Spleen (tissue), 11 donors: ENCODE measurements at regions not wholly inside any gene's neighbourhood (a gene's known extent, or its start where the extent isn't known, plus 50 kb on each side); places are given as distances from the start of the nearest gene placed in this dataset.

Experiments
- DNase-seq: peaks from one replicate; pipeline ENCODE4 v3.0.0-alpha.2; 2020
- H3K27ac ChIP-seq, 8 donors: fragments of 200-600 bp; sonication (generic) in 7 of 8; 1 replicate in 4 of 8; 2 replicates in 4 of 8; pipeline versions ENCODE4 v1.5.0 to v1.8.0; 2016 to 2021; ENCODE audit warnings: inconsistent platforms in 4 of 8, mild to moderate bottlenecking in 4 of 8, moderate library complexity in 1 of 8
- H3K27me3 ChIP-seq, 7 donors: fragments of 200-600 bp; sonication (generic) in 6 of 7; replicated peaks in 1 of 7; 1 replicate in 4 of 7; 2 replicates in 3 of 7; pipeline versions ENCODE4 v1.5.0 to v1.8.0; 2016 to 2021; ENCODE audit warnings: inconsistent platforms in 3 of 7, mild to moderate bottlenecking in 1 of 7
- H3K36me3 ChIP-seq, 6 donors: fragments of 200-600 bp; sonication (generic) in 5 of 6; 1 replicate in 4 of 6; 2 replicates in 2 of 6; pipeline versions ENCODE4 v1.5.0 to v1.8.0; 2016 to 2021; ENCODE audit warnings: inconsistent platforms in 2 of 6
- H3K4me1 ChIP-seq, 6 donors: fragments of 200-600 bp; sonication (generic) in 5 of 6; 1 replicate in 3 of 6; 2 replicates in 3 of 6; pipeline versions ENCODE4 v1.5.0 to v1.8.0; 2016 to 2021; ENCODE audit warnings: inconsistent platforms in 3 of 6
- H3K4me3 ChIP-seq, 8 donors: fragments of 200-600 bp; sonication (generic) in 7 of 8; 1 replicate in 4 of 8; 2 replicates in 4 of 8; pipeline versions ENCODE4 v1.5.0 to v1.8.0; 2016 to 2021; ENCODE audit warnings: inconsistent platforms in 4 of 8, mild to moderate bottlenecking in 4 of 8, moderate library complexity in 2 of 8
- H3K9me3 ChIP-seq, 8 donors: fragments of 200-600 bp; sonication (generic) in 7 of 8; 1 replicate in 4 of 8; 2 replicates in 4 of 8; pipeline versions ENCODE4 v1.5.0 to v1.8.0; 2016 to 2021; ENCODE audit warnings: inconsistent platforms in 4 of 8
- CTCF ChIP-seq, 11 experiments: fragments of 200-600 bp in 7 of 11; fragments of 450-650 bp in 4 of 11; sonication (generic) in 4 of 11; IDR thresholded peaks in 8 of 11; conservative IDR thresholded peaks in 3 of 11; 1 replicate in 7 of 11; 2 replicates in 4 of 11; pipeline versions ENCODE4 v1.4.0 to v1.8.0; 2016 to 2021; ENCODE audit warnings: antibody characterized with exemption in 11 of 11, inconsistent platforms in 4 of 11, mild to moderate bottlenecking in 1 of 11
- POLR2A ChIP-seq, 3 donors: fragments of 450-650 bp; IDR thresholded peaks; one replicate each; pipeline ENCODE4 v1.5.1; 2017; ENCODE audit warnings: antibody characterized with exemption in 3 of 3, mild to moderate bottlenecking in 1 of 3
- POLR2AphosphoS5 ChIP-seq, 3 donors: sonication (generic); formaldehyde crosslinking; IDR thresholded peaks; one replicate each; pipeline ENCODE4 v1.5.1; 2017; ENCODE audit warnings: antibody characterized with exemption in 3 of 3
- WGBS, 5 donors: extraction: QIAGEN DNeasy Blood & Tissue Kit in 3 of 5; methylation state at CpG; one replicate each; pipeline versions ENCODE4 v1.1.5 to v1.1.7; 2013 to 2018; 5-methylcytosine and 5-hydroxymethylcytosine counted together
- intact Hi-C: fragments of 100-400 bp; cut with DNase I; formaldehyde crosslinking; loops from one replicate; pipeline ENCODE4 v1.15.0; 2023; ENCODE audit warnings: low total_unique reads
- donor health status: healthy with polysubstance abuse.
- donor health status: DM: no; HTN: no; CAD: no; lungs with moderate emphysema.
- donor health status: DM: no; HTN: no; CAD: no.
- donor health status: Bipolar disorder and iron deficiency.
- donor health status: healthy.
- donor health status: DM: no; HTN: no; CAD: no.
- donor health status: DM: yes; HTN: yes; CAD: no.

GRCh38 chr11:8756201-8756600, 73.6 kb downstream of the RPL27A start:
- Histone ChIP-seq H3K36me3 (no peaks in the 10 kb centered on the region), H3K4me1 (peaks cover 0 to 47% (median 17%) of the 10 kb centered on the region in 6 donors), H3K9me3 (peaks cover 0 to 9% (median 0%) of the 10 kb centered on the region in 8 donors), H3K27ac (peak overlapping the region in 4 of 8 donors; percentile 2 to 43 (median 18)), H3K27me3 (no peaks in the 10 kb centered on the region), H3K4me3 (no peak overlapping the region)
- DNase-seq, result no peak
- intact Hi-C loops, result no loop called here
- 77 to 100% (median 93%) methylated on average over 1 of the region's 1 CpG for WGBS, 5 donors
- no peak for TF ChIP-seq POLR2AphosphoS5 (IDR thresholded peaks at IDR 0.05)
- TF ChIP-seq POLR2A (IDR thresholded peaks at IDR 0.05), result no peak
- no peak for TF ChIP-seq CTCF (IDR thresholded peaks at IDR 0.05 in 8 of 11, conservative IDR thresholded peaks at IDR 0.05 in 3 of 11)

GRCh38 chr11:8757047-8757446, 74.5 kb downstream of the RPL27A start:
- DNase-seq, result no peak
- 75 to 90% (median 79%) methylated on average over 2 of the region's 2 CpGs for WGBS, 5 donors
- intact Hi-C loops, result no loop called here
- Histone ChIP-seq H3K4me3 (no peak overlapping the region), H3K4me1 (peaks cover 0 to 48% (median 18%) of the 10 kb centered on the region in 6 donors), H3K27me3 (no peaks in the 10 kb centered on the region), H3K9me3 (peaks cover 0 to 9% (median 0%) of the 10 kb centered on the region in 8 donors), H3K27ac (peak overlapping the region in 4 of 8 donors; percentile 12 to 43 (median 18)), H3K36me3 (no peaks in the 10 kb centered on the region)
- no peak for TF ChIP-seq CTCF (IDR thresholded peaks at IDR 0.05 in 8 of 11, conservative IDR thresholded peaks at IDR 0.05 in 3 of 11)
- TF ChIP-seq POLR2A (IDR thresholded peaks at IDR 0.05), result no peak
- no peak for TF ChIP-seq POLR2AphosphoS5 (IDR thresholded peaks at IDR 0.05)

GRCh38 chr11:8757533-8757932, 74.9 kb downstream of the RPL27A start:
- no peak for DNase-seq
- H3K4me3 ChIP-seq, result no peak overlapping the region
- H3K4me1 ChIP-seq, result peaks cover 0 to 52% (median 18%) of the 10 kb centered on the region in 6 donors
- intact Hi-C loops, result no loop called here
- H3K36me3 ChIP-seq, result no peaks in the 10 kb centered on the region
- 68 to 95% (median 86%) methylated on average over 2 of the region's 2 CpGs for WGBS, 5 donors
- H3K9me3 ChIP-seq, result peaks cover 0 to 9% (median 0%) of the 10 kb centered on the region in 8 donors
- TF ChIP-seq CTCF (IDR thresholded peaks at IDR 0.05 in 8 of 11, conservative IDR thresholded peaks at IDR 0.05 in 3 of 11) (no peak), POLR2A (IDR thresholded peaks at IDR 0.05) (no peak), POLR2AphosphoS5 (IDR thresholded peaks at IDR 0.05) (no peak)
- H3K27me3 ChIP-seq, result no peaks in the 10 kb centered on the region
- peak overlapping the region in 2 of 8 donors; percentile 19 to 43 for H3K27ac ChIP-seq

- intact Hi-C loops, result no loop called here
- H3K4me3 ChIP-seq, result no peak overlapping the region
- TF ChIP-seq CTCF (IDR thresholded peaks at IDR 0.05 in 8 of 11, conservative IDR thresholded peaks at IDR 0.05 in 3 of 11) (no peak), POLR2AphosphoS5 (IDR thresholded peaks at IDR 0.05) (peak in 1 of 3 donors; percentile 38), POLR2A (IDR thresholded peaks at IDR 0.05) (no peak)
- H3K4me1 ChIP-seq, result peaks cover 0 to 54% (median 18%) of the 10 kb centered on the region in 6 donors
- H3K27me3 ChIP-seq, result no peaks in the 10 kb centered on the region
- peak overlapping the region in 5 of 8 donors; percentile 51 to 73 (median 66) for H3K27ac ChIP-seq
- H3K36me3 ChIP-seq, result no peaks in the 10 kb centered on the region
- WGBS, 5 donors, result 88 to 96% (median 90%) methylated on average over 11 of the region's 11 CpGs
- no peak for DNase-seq
- H3K9me3 ChIP-seq, result no peaks in the 10 kb centered on the region
Measured at GRCh38 chr11:8758619-8759169, 76.1 kb downstream of the RPL27A start.
